OCI-LY3 (cell line): ENCODE measurements at regions not wholly inside any gene's neighbourhood (a gene's known extent, or its start where the extent isn't known, plus 50 kb on each side); places are given as distances from the start of the nearest gene placed in this dataset.

Experiments
- H2AFZ ChIP-seq: fragments of 200-600, 300-600 bp; shearing (Covaris generic); 2 replicates; pipeline ENCODE4 v1.6.0; 2014; ENCODE audit warnings: antibody characterized with exemption, low read depth, low read length
- H3K27ac ChIP-seq: fragments of 200-600, 300-600 bp; sonication (generic); 2 replicates; pipeline ENCODE4 v1.5.1; 2014; ENCODE audit warnings: mild to moderate bottlenecking, low read length, moderate library complexity, mixed read lengths
- H3K27me3 ChIP-seq: fragments of 200-600, 300-600 bp; sonication (generic); 2 replicates; pipeline ENCODE4 v1.6.1; 2014; ENCODE audit warnings: low read depth, low read length, mixed read lengths
- H3K36me3 ChIP-seq: fragments of 200-600, 300-600 bp; sonication (generic); replicated peaks from 2 replicates; pipeline ENCODE3; 2014; ENCODE audit warnings: low read depth, low read length, mixed read lengths
- H3K4me1 ChIP-seq: fragments of 300-600, 200-600 bp; sonication (generic); 2 replicates; pipeline ENCODE4 v1.6.1; 2014; ENCODE audit warnings: low read length, mixed read lengths
- H3K4me2 ChIP-seq: fragments of 200-600, 300-600 bp; sonication (generic); 2 replicates; pipeline ENCODE4 v1.6.1; 2014; ENCODE audit warnings: low read length, mixed read lengths
- H3K4me3 ChIP-seq: fragments of 300-600, 200-600 bp; sonication (generic); 2 replicates; pipeline ENCODE4 v1.5.1; 2014; ENCODE audit warnings: antibody characterized with exemption, mild to moderate bottlenecking, low read length, moderate library complexity
- H3K79me2 ChIP-seq: fragments of 300-600, 200-600 bp; shearing (Covaris generic); 2 replicates; pipeline ENCODE4 v1.6.1; 2014; ENCODE audit warnings: mild to moderate bottlenecking, low read length, mixed read lengths
- H3K9ac ChIP-seq: fragments of 300-600, 200-600 bp; shearing (Covaris generic); 2 replicates; pipeline ENCODE4 v1.6.0; 2014; ENCODE audit warnings: mild to moderate bottlenecking, low read length, moderate library complexity
- H3K9me3 ChIP-seq: fragments of 200-600, 300-600 bp; shearing (Covaris generic); 2 replicates; pipeline ENCODE4 v1.6.1; 2014; ENCODE audit warnings: low read length, mixed read lengths; ENCODE audit not compliant: insufficient read depth
- H4K20me1 ChIP-seq: fragments of 200-600, 300-600 bp; sonication (generic); 2 replicates; pipeline ENCODE4 v1.6.1; 2016; ENCODE audit warnings: low read length, mixed read lengths; ENCODE audit not compliant: insufficient read depth
- EZH2phosphoT487 ChIP-seq: fragments of 200-600 bp; shearing (Covaris generic); IDR thresholded peaks from 2 replicates; pipeline ENCODE4 v1.6.1; 2018; ENCODE audit warnings: antibody characterized with exemption, mixed run types, low read depth
- TF ChIP-seq, protein P1 (sequence below): fragments of 200-600, 300-600 bp; sonication (generic); IDR thresholded peaks from 2 replicates; pipeline ENCODE4 v1.5.1; 2014; ENCODE audit warnings: antibody characterized with exemption, low read length, low read depth

DNA sequence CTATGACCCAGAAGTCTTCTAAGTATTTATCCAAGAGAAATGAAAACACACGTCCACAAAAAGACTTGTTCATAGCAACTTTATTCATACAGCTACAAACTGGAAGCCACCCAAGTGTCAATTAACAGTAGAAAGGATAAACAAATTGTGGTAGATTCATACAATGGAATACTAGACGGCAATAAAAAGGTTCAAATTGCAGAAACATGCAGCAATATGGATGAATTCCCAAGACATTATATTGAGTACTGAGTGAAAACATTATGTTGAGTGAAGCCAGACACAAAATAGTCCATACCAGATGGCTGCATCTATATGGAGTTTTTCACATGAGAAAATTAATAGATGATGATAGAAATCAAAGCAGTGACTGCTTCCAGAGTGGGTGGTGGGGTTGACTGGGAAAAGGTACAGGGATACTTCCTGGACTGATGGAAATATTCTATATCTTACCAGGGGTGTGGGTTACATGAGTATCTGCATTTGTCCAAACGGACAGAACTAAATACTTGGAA is 292.0 kb downstream of the FGFR2 start:
- Histone ChIP-seq H3K27ac (no peak overlapping the region), H4K20me1 (no peaks in the 10 kb centered on the region), H3K4me3 (no peak overlapping the region), H3K4me1 (peaks cover 18% of the 10 kb centered on the region), H2AFZ (no peak overlapping the region), H3K9me3 (no peaks in the 10 kb centered on the region), H3K79me2 (no peaks in the 10 kb centered on the region), H3K9ac (no peak overlapping the region), H3K36me3 (no peaks in the 10 kb centered on the region), H3K27me3 (peaks cover 18% of the 10 kb centered on the region; the same call in 1 of the 2 replicates), H3K4me2 (no peak overlapping the region)
- TF ChIP-seq, protein P1, sequence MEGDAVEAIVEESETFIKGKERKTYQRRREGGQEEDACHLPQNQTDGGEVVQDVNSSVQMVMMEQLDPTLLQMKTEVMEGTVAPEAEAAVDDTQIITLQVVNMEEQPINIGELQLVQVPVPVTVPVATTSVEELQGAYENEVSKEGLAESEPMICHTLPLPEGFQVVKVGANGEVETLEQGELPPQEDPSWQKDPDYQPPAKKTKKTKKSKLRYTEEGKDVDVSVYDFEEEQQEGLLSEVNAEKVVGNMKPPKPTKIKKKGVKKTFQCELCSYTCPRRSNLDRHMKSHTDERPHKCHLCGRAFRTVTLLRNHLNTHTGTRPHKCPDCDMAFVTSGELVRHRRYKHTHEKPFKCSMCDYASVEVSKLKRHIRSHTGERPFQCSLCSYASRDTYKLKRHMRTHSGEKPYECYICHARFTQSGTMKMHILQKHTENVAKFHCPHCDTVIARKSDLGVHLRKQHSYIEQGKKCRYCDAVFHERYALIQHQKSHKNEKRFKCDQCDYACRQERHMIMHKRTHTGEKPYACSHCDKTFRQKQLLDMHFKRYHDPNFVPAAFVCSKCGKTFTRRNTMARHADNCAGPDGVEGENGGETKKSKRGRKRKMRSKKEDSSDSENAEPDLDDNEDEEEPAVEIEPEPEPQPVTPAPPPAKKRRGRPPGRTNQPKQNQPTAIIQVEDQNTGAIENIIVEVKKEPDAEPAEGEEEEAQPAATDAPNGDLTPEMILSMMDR, result no peak
- no peak for TF ChIP-seq EZH2phosphoT487

DNA sequence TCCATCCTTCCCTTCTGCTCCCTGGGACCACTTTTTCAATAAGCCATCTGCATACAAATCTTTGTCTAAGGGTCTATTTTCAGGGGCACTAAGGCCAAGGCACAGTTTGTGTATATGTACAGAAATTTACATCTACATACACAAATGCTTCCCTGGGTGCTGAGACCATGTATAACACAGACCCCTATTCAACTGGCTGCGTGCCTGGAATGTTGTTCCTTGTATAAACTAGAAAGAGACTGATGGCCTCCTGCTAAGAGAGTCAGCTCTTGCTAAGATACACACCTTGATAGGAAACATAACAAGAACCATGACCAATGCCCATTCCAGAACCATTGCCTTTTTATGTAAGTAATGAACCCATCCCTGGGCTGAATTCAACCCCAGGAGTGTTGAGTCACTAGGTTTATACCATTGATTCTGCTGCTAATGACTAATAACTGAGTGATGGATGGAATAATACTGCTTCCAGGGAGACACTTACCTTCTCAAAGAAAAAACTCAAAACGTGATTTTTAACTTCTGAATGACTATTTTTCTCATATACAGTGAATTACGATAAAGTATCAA is 290.7 kb downstream of the FGFR2 start:
- Histone ChIP-seq H4K20me1 (no peaks in the 10 kb centered on the region), H3K27ac (no peak overlapping the region), H3K4me2 (no peak overlapping the region), H3K79me2 (no peaks in the 10 kb centered on the region), H3K27me3 (peaks cover 15% of the 10 kb centered on the region; the same call in 1 of the 2 replicates), H2AFZ (no peak overlapping the region), H3K36me3 (no peaks in the 10 kb centered on the region), H3K4me3 (no peak overlapping the region), H3K9me3 (no peaks in the 10 kb centered on the region), H3K4me1 (peaks cover 18% of the 10 kb centered on the region), H3K9ac (no peak overlapping the region)
- TF ChIP-seq EZH2phosphoT487, result no peak
- TF ChIP-seq, protein P1, result no peak

DNA sequence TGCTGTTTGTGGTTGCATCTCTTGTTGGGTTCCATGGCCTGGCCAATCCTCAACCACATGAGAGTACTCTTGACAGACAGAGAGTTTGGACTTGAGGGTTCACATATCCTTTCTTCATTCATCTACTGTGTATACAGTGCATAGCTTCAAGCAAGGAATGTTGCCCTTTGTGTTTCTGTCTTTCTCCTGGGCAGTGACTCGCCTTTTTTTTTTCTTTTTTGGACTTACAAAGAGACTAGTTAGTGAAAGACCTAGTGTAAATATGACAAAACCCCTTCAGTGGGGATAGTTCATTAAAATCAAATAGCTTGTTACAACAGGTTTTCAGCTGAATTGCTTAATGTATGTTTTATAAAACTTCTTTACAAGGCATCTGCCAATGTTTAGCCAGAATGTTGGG is 290.2 kb downstream of the FGFR2 start:
- no peak overlapping the region for H3K9ac ChIP-seq
- no peak overlapping the region for H2AFZ ChIP-seq
- H3K27ac ChIP-seq, result no peak overlapping the region
- no peaks in the 10 kb centered on the region for H4K20me1 ChIP-seq
- H3K4me2 ChIP-seq, result no peak overlapping the region
- H3K27me3 ChIP-seq, result peaks cover 12% of the 10 kb centered on the region; the same call in 1 of the 2 replicates
- H3K36me3 ChIP-seq, result no peaks in the 10 kb centered on the region
- H3K4me3 ChIP-seq, result no peak overlapping the region
- peaks cover 18% of the 10 kb centered on the region for H3K4me1 ChIP-seq
- no peaks in the 10 kb centered on the region for H3K79me2 ChIP-seq
- no peaks in the 10 kb centered on the region for H3K9me3 ChIP-seq
- TF ChIP-seq, protein P1, result no peak
- TF ChIP-seq EZH2phosphoT487, result no peak

DNA sequence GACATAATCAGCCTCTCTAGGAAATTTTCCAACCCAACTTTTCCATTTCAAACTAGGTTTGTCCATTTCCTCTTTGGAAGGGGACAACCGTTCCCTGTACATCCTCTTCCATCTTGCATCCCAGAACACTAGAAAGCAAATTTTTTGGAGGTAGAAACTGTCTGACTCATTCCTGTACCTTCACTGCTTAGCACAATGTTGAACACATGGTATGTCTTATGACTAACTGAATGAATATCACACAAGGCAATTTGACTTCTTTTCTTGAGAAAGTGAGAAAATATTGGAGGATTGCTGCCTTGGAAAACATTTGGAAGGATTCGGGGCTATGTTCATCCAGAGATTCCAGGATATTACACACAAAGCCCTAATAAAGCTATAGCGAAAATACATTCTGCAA is 289.1 kb downstream of the FGFR2 start:
- no peak overlapping the region for H3K27ac ChIP-seq

More for the DNA sequence above, 289.1 kb downstream of the FGFR2 start:
- no peaks in the 10 kb centered on the region for H3K9me3 ChIP-seq
- H3K9ac ChIP-seq, result no peak overlapping the region
- no peaks in the 10 kb centered on the region for H4K20me1 ChIP-seq
- H3K4me1 ChIP-seq, result peaks cover 18% of the 10 kb centered on the region
- H3K4me2 ChIP-seq, result peak overlapping the region; percentile 14
- H3K79me2 ChIP-seq, result no peaks in the 10 kb centered on the region
- peaks cover 10% of the 10 kb centered on the region; the same call in 1 of the 2 replicates for H3K27me3 ChIP-seq
- H3K36me3 ChIP-seq, result no peaks in the 10 kb centered on the region
- TF ChIP-seq, protein P1, result no peak
- no peak for TF ChIP-seq EZH2phosphoT487
- no peak overlapping the region for H2AFZ ChIP-seq
- no peak overlapping the region for H3K4me3 ChIP-seq
